ENCODE measurements at regions not wholly inside any gene's neighbourhood (a gene's known extent, or its start where the extent isn't known, plus 50 kb on each side); places are given as distances from the start of the nearest gene placed in this dataset.

- Mint-ChIP-seq H3K4me1 (no peaks in the 10 kb centered on the region), H3K9me3 (no peaks in the 10 kb centered on the region), H3K4me3 (no peak overlapping the region), H3K27me3 (peaks cover 5% of the 10 kb centered on the region), H3K36me3 (ENCODE audit: low read depth) (no peaks in the 10 kb centered on the region), H3K27ac (no peak overlapping the region)
- ATAC-seq (ENCODE audit: low read depth) (no peak), DNase-seq (no peak)
- TF ChIP-seq CTCF (IDR thresholded peaks at IDR 0.05), result no peak
- CTCF ChIA-PET, result no interaction called here
- intact Hi-C loops (cut with micrococcal nuclease), result no loop called here
- POLR2A ChIA-PET, result no interaction called here
These were observed 179.9 kb downstream of the PCSK1 start for GRCh38 chr5:96253140-96253539.

- DNase-seq, result no peak
- POLR2A ChIA-PET, result no interaction called here
- Mint-ChIP-seq H3K27me3 (peaks cover 7% of the 10 kb centered on the region), H3K4me1 (no peaks in the 10 kb centered on the region), H3K9me3 (no peaks in the 10 kb centered on the region), H3K27ac (no peak overlapping the region), H3K36me3 (ENCODE audit: low read depth) (no peaks in the 10 kb centered on the region), H3K4me3 (no peak overlapping the region)
- intact Hi-C loops (cut with micrococcal nuclease), result no loop called here
- no peak for TF ChIP-seq CTCF (IDR thresholded peaks at IDR 0.05)
- CTCF ChIA-PET, result no interaction called here
- no peak for ATAC-seq (ENCODE audit: low read depth)
These were observed 180.5 kb downstream of the PCSK1 start for GRCh38 chr5:96252596-96252995.

GRCh38 chr5:96250782-96251181 is 182.3 kb downstream of the PCSK1 start:
- intact Hi-C loops (cut with micrococcal nuclease), result no loop called here
- POLR2A ChIA-PET, result no interaction called here
- Mint-ChIP-seq H3K27ac (no peak overlapping the region), H3K27me3 (peaks cover 12% of the 10 kb centered on the region), H3K36me3 (ENCODE audit: low read depth) (no peaks in the 10 kb centered on the region), H3K4me3 (no peak overlapping the region), H3K9me3 (no peaks in the 10 kb centered on the region), H3K4me1 (no peaks in the 10 kb centered on the region)
- ATAC-seq (ENCODE audit: low read depth), result no peak
- CTCF ChIA-PET, result no interaction called here
- DNase-seq, result no peak
- no peak for TF ChIP-seq CTCF (IDR thresholded peaks at IDR 0.05)

- intact Hi-C loops (cut with micrococcal nuclease), result no loop called here
- peaks cover 16% of the 10 kb centered on the region for H3K27me3 Mint-ChIP-seq
- no peak for TF ChIP-seq CTCF (IDR thresholded peaks at IDR 0.05)
- ATAC-seq (ENCODE audit: low read depth) (no peak), DNase-seq (no peak)
- H3K4me3 Mint-ChIP-seq, result no peak overlapping the region
- H3K9me3 Mint-ChIP-seq, result no peaks in the 10 kb centered on the region
- CTCF ChIA-PET, result no interaction called here
- H3K4me1 Mint-ChIP-seq, result no peaks in the 10 kb centered on the region
- no peak overlapping the region for H3K27ac Mint-ChIP-seq
- H3K36me3 Mint-ChIP-seq (ENCODE audit: low read depth), result no peaks in the 10 kb centered on the region
- POLR2A ChIA-PET, result no interaction called here
These were observed 184.9 kb downstream of the PCSK1 start for GRCh38 chr5:96248131-96248530.

GRCh38 chr5:96247708-96248107 is 185.3 kb downstream of the PCSK1 start:
- Mint-ChIP-seq H3K27me3 (peaks cover 16% of the 10 kb centered on the region), H3K27ac (no peak overlapping the region), H3K4me3 (no peak overlapping the region), H3K4me1 (no peaks in the 10 kb centered on the region), H3K36me3 (ENCODE audit: low read depth) (no peaks in the 10 kb centered on the region), H3K9me3 (no peaks in the 10 kb centered on the region)
- ATAC-seq (ENCODE audit: low read depth), result no peak
- POLR2A ChIA-PET, result no interaction called here
- intact Hi-C loops (cut with micrococcal nuclease), result no loop called here
- no peak for DNase-seq
- CTCF ChIA-PET, result no interaction called here
- TF ChIP-seq CTCF (IDR thresholded peaks at IDR 0.05), result no peak
